Caco-2 (cell line): ENCODE measurements at regions not wholly inside any gene's neighbourhood (a gene's known extent, or its start where the extent isn't known, plus 50 kb on each side); places are given as distances from the start of the nearest gene placed in this dataset.

ENCODE experiments used
- BruUV-seq: library from RNA; stranded (reverse); fragments of 400-500 nt; replicated peaks from 2 replicates; lab custom pipeline; 2021; lab: Mats Ljungman, UMichigan
- CTCF ChIA-PET: fragments of 300-600 bp; sonication (Branson Sonifier 250); formaldehyde crosslinking; loops from one replicate; lab custom pipeline; 2022; ENCODE audit warnings: antibody characterized with exemption; lab: Charles Lee
- POLR2A ChIA-PET: fragments of 300-600 bp; sonication (Branson Sonifier 250); formaldehyde crosslinking; loops from one replicate; lab custom pipeline; 2022; ENCODE audit warnings: antibody characterized with exemption; lab: Charles Lee
- DNase-seq, 2 experiments: peaks; one replicate each; pipeline versions ENCODE4 v3.0.0 to v3.0.0-alpha.2; 2020 to 2022
- H3K27me3 ChIP-seq: replicated peaks from 2 replicates; pipeline ENCODE4 v1.6.0; 2011; ENCODE audit warnings: low read length; ENCODE audit not compliant: control insufficient read depth, insufficient read depth
- H3K36me3 ChIP-seq: 2 replicates; pipeline ENCODE4 v1.5.1; 2011; ENCODE audit warnings: low read length; ENCODE audit not compliant: control insufficient read depth, insufficient read depth
- H3K4me1 ChIP-seq: fragments of 250-450 bp; sonication (Bioruptor Pico); 2 replicates; pipeline ENCODE4 v1.5.1; 2020; ENCODE audit warnings: mild to moderate bottlenecking
- H3K4me3 ChIP-seq: 2 replicates; pipeline ENCODE4 v1.5.1; 2011; ENCODE audit warnings: low read depth, mild to moderate bottlenecking, control low read depth, low read length
- H3K9me3 ChIP-seq: fragments of 250-450 bp; sonication (Bioruptor Pico); 2 replicates; pipeline ENCODE4 v1.5.1; 2020; ENCODE audit warnings: mild to moderate bottlenecking, moderate library complexity
- H3K27ac Mint-ChIP-seq: one replicate; pipeline ENCODE4 v1.8.0; 2022; ENCODE audit warnings: mixed read lengths; ENCODE audit not compliant: unreplicated experiment
- H3K27me3 Mint-ChIP-seq: one replicate; pipeline ENCODE4 v1.8.0; 2022; ENCODE audit warnings: mixed read lengths; ENCODE audit not compliant: insufficient read depth, unreplicated experiment
- H3K36me3 Mint-ChIP-seq: one replicate; pipeline ENCODE4 v1.8.0; 2022; ENCODE audit warnings: mild to moderate bottlenecking, mixed read lengths; ENCODE audit not compliant: insufficient read depth, unreplicated experiment
- H3K4me1 Mint-ChIP-seq: one replicate; pipeline ENCODE4 v1.8.0; 2022; ENCODE audit warnings: low read depth, mixed read lengths; ENCODE audit not compliant: unreplicated experiment
- H3K4me3 Mint-ChIP-seq: one replicate; pipeline ENCODE4 v1.8.0; 2022; ENCODE audit warnings: mild to moderate bottlenecking, moderate library complexity, mixed read lengths; ENCODE audit not compliant: unreplicated experiment
- H3K9me3 Mint-ChIP-seq: one replicate; pipeline ENCODE4 v1.8.0; 2022; ENCODE audit warnings: mixed read lengths; ENCODE audit not compliant: unreplicated experiment
- intact Hi-C: fragments of 100-400 bp; cut with micrococcal nuclease; formaldehyde crosslinking; loops from one replicate; pipeline ENCODE4 v1.10.0; 2022; ENCODE audit not compliant: unreplicated experiment
- TF ChIP-seq, protein P1 (sequence below), 2 experiments: fragments of 200-600 bp in 1 of 2; IDR thresholded peaks; 1 replicate in 1 of 2; 2 replicates in 1 of 2; pipeline versions ENCODE4 v1.5.1 to v1.8.0; 2011 to 2022; ENCODE audit warnings: antibody characterized with exemption in 1 of 2, control low read depth in 1 of 2, inconsistent platforms in 1 of 2, low read depth in 1 of 2, low read length in 1 of 2, mild to moderate bottlenecking in 1 of 2, moderate library complexity in 1 of 2; ENCODE audit not compliant: insufficient read depth in 1 of 2, severe bottlenecking in 1 of 2, unreplicated experiment in 1 of 2

DNA sequence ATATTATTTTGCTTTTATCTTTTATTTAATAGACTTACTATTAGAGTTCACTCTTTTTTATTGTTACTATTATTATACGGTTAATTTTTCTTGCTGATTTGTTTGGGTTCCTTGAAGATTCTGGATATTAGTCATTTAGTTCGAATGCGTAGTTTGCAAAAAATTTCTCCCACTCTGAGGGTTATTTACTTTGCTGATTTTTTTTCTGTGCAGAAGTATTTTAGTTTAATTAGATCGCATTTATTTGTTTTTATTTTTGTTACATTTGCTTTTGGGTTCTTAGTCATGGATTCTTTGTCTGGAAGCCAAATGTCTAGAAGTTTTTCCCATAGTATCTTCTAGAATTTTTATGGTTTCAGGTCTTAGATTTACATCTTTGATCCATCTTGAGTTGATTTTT is 585.2 kb downstream of the CPS1 start:
- H3K4me1 Mint-ChIP-seq, result no peaks in the 10 kb centered on the region
- Histone ChIP-seq H3K36me3 (no peaks in the 10 kb centered on the region), H3K4me3 (no peak overlapping the region), H3K4me1 (no peaks in the 10 kb centered on the region), H3K27me3 (no peaks in the 10 kb centered on the region), H3K9me3 (no peaks in the 10 kb centered on the region)
- CTCF ChIA-PET, result no interaction called here
- TF ChIP-seq, protein P1, sequence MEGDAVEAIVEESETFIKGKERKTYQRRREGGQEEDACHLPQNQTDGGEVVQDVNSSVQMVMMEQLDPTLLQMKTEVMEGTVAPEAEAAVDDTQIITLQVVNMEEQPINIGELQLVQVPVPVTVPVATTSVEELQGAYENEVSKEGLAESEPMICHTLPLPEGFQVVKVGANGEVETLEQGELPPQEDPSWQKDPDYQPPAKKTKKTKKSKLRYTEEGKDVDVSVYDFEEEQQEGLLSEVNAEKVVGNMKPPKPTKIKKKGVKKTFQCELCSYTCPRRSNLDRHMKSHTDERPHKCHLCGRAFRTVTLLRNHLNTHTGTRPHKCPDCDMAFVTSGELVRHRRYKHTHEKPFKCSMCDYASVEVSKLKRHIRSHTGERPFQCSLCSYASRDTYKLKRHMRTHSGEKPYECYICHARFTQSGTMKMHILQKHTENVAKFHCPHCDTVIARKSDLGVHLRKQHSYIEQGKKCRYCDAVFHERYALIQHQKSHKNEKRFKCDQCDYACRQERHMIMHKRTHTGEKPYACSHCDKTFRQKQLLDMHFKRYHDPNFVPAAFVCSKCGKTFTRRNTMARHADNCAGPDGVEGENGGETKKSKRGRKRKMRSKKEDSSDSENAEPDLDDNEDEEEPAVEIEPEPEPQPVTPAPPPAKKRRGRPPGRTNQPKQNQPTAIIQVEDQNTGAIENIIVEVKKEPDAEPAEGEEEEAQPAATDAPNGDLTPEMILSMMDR (IDR thresholded peaks at IDR 0.05; ENCODE audit: insufficient read depth in 1 of 2, low read depth in 1 of 2, low read length in 1 of 2, severe bottlenecking in 1 of 2, unreplicated experiment in 1 of 2), result no peak
- no peak overlapping the region for H3K27ac Mint-ChIP-seq
- H3K27me3 Mint-ChIP-seq, result peaks cover 3% of the 10 kb centered on the region
- no peaks in the 10 kb centered on the region for H3K36me3 Mint-ChIP-seq
- DNase-seq, result no peak
- H3K4me3 Mint-ChIP-seq, result no peak overlapping the region
- no TSS peak for BruUV-seq
- POLR2A ChIA-PET, result no interaction called here
- intact Hi-C loops, result no loop called here
- peaks cover 7% of the 10 kb centered on the region for H3K9me3 Mint-ChIP-seq

GRCh38 chr2:211144078-211144477 is 587.7 kb downstream of the CPS1 start:
- Histone ChIP-seq H3K4me3 (no peak overlapping the region), H3K36me3 (no peaks in the 10 kb centered on the region), H3K27me3 (no peaks in the 10 kb centered on the region), H3K9me3 (no peaks in the 10 kb centered on the region), H3K4me1 (no peaks in the 10 kb centered on the region)
- no TSS peak for BruUV-seq
- TF ChIP-seq, protein P1 (IDR thresholded peaks at IDR 0.05; ENCODE audit: insufficient read depth in 1 of 2, low read depth in 1 of 2, low read length in 1 of 2, severe bottlenecking in 1 of 2, unreplicated experiment in 1 of 2), result no peak
- no peak overlapping the region for H3K4me3 Mint-ChIP-seq
- H3K36me3 Mint-ChIP-seq, result no peaks in the 10 kb centered on the region
- peaks cover 3% of the 10 kb centered on the region for H3K27me3 Mint-ChIP-seq
- POLR2A ChIA-PET, result no interaction called here
- no peak for DNase-seq
- H3K27ac Mint-ChIP-seq, result no peak overlapping the region
- no peaks in the 10 kb centered on the region for H3K9me3 Mint-ChIP-seq
- CTCF ChIA-PET, result no interaction called here
- intact Hi-C loops, result no loop called here
- no peaks in the 10 kb centered on the region for H3K4me1 Mint-ChIP-seq

- Histone ChIP-seq H3K4me3 (no peak overlapping the region), H3K4me1 (no peaks in the 10 kb centered on the region), H3K9me3 (no peaks in the 10 kb centered on the region), H3K27me3 (no peaks in the 10 kb centered on the region), H3K36me3 (no peaks in the 10 kb centered on the region)
- intact Hi-C loops, result no loop called here
- Mint-ChIP-seq H3K36me3 (no peaks in the 10 kb centered on the region), H3K4me3 (no peak overlapping the region), H3K27me3 (peaks cover 3% of the 10 kb centered on the region), H3K9me3 (no peaks in the 10 kb centered on the region), H3K4me1 (no peaks in the 10 kb centered on the region), H3K27ac (no peak overlapping the region)
- no peak for DNase-seq
- BruUV-seq, result no TSS peak
- ChIA-PET CTCF (no interaction called here), POLR2A (no interaction called here)
- TF ChIP-seq, protein P1 (IDR thresholded peaks at IDR 0.05; ENCODE audit: insufficient read depth in 1 of 2, low read depth in 1 of 2, low read length in 1 of 2, severe bottlenecking in 1 of 2, unreplicated experiment in 1 of 2), result no peak
Measured at GRCh38 chr2:211144974-211145665, 588.7 kb downstream of the CPS1 start.
